PC-9 (cell line): ENCODE measurements at regions not wholly inside any gene's neighbourhood (a gene's known extent, or its start where the extent isn't known, plus 50 kb on each side); places are given as distances from the start of the nearest gene placed in this dataset.

Experiments
- CTCF ChIP-seq: fragments of 200-600 bp; sonication (generic); conservative IDR thresholded peaks from 2 replicates; pipeline ENCODE4 v1.6.1; 2017; ENCODE audit warnings: mixed run types, antibody characterized with exemption, mild to moderate bottlenecking, moderate library complexity
- EZH2 ChIP-seq: fragments of 200-600 bp; sonication (generic); IDR thresholded peaks from 2 replicates; pipeline ENCODE4 v1.8.0; 2017; ENCODE audit warnings: antibody characterized with exemption, low read depth

GRCh38 chr20:56780266-56780665, 151.2 kb downstream of the TFAP2C start:
- TF ChIP-seq CTCF (no peak), EZH2 (no peak)
